IMR-90 (cell line): ENCODE measurements at regions not wholly inside any gene's neighbourhood (a gene's known extent, or its start where the extent isn't known, plus 50 kb on each side); places are given as distances from the start of the nearest gene placed in this dataset.

Experiments used
- ATAC-seq: fragments of 200-7000 bp; cut with Tn5 transposase; 2 replicates; pipeline ENCODE4 v1.9.1; 2020; ENCODE audit warnings: low read depth, mild to moderate bottlenecking, moderate library complexity
- BruUV-seq: library from RNA; stranded (reverse); fragments of 400-500 nt; replicated peaks from 2 replicates; lab custom pipeline; 2021; lab: Mats Ljungman, UMichigan
- CTCF ChIA-PET: fragments of 300-600 bp; formaldehyde crosslinking; extraction: SDS; loops from one replicate; lab custom pipeline; 2021; ENCODE audit warnings: antibody characterized with exemption; lab: Yijun Ruan, JAX
- POLR2A ChIA-PET: fragments of 300-600 bp; sonication (Branson Sonifier 250); formaldehyde crosslinking; loops from one replicate; lab custom pipeline; 2022; ENCODE audit warnings: antibody characterized with exemption; ENCODE audit not compliant: unreplicated experiment; lab: Charles Lee
- DNase-seq: peaks from one replicate; pipeline ENCODE4 v3.0.0; 2013
- H2AFZ ChIP-seq: replicated peaks from 2 replicates; pipeline ENCODE3; 2013; ENCODE audit warnings: low read length, mild to moderate bottlenecking; ENCODE audit not compliant: poor library complexity
- H2AK5ac ChIP-seq: 2 replicates; pipeline ENCODE4 v1.6.1; 2013; ENCODE audit warnings: low read depth, low read length, inconsistent platforms
- H2AK9ac ChIP-seq: replicated peaks from 2 replicates; pipeline ENCODE3; 2013; ENCODE audit warnings: mild to moderate bottlenecking, low read depth, low read length, moderate library complexity; ENCODE audit not compliant: poor library complexity
- H2BK120ac ChIP-seq: 2 replicates; pipeline ENCODE4 v1.6.1; 2013; ENCODE audit warnings: low read depth, low read length, inconsistent platforms
- H2BK15ac ChIP-seq: 3 replicates; pipeline ENCODE4 v1.6.1; 2013; ENCODE audit warnings: low read depth, low read length, inconsistent platforms
- H2BK20ac ChIP-seq: 2 replicates; pipeline ENCODE4 v1.6.1; 2013; ENCODE audit warnings: low read depth, mild to moderate bottlenecking, inconsistent platforms, low read length, moderate library complexity
- H2BK5ac ChIP-seq: 2 replicates; pipeline ENCODE4 v1.6.1; 2013; ENCODE audit warnings: mild to moderate bottlenecking, low read depth, low read length, inconsistent platforms; ENCODE audit not compliant: poor library complexity, severe bottlenecking
- H3K14ac ChIP-seq: replicated peaks from 2 replicates; pipeline ENCODE4 v1.6.1; 2013; ENCODE audit warnings: low read depth, low read length, inconsistent platforms
- H3K18ac ChIP-seq: 2 replicates; pipeline ENCODE4 v1.6.1; 2013; ENCODE audit warnings: low read depth, low read length, control low read depth
- H3K23ac ChIP-seq: 2 replicates; pipeline ENCODE4 v1.6.1; 2013; ENCODE audit warnings: low read depth, low read length, inconsistent platforms
- H3K27ac ChIP-seq: 2 replicates; pipeline ENCODE4 v1.5.1; 2013; ENCODE audit warnings: mild to moderate bottlenecking, control low read depth, low read length; ENCODE audit not compliant: insufficient read depth
- H3K27me3 ChIP-seq: 2 replicates; pipeline ENCODE4 v1.6.1; 2013; ENCODE audit warnings: low read length; ENCODE audit not compliant: control insufficient read depth, insufficient read depth
- H3K36me3 ChIP-seq: 2 replicates; pipeline ENCODE4 v1.6.1; 2013; ENCODE audit warnings: low read length, mixed read lengths; ENCODE audit not compliant: control insufficient read depth, insufficient read depth
- H3K4ac ChIP-seq: 2 replicates; pipeline ENCODE4 v1.6.1; 2013; ENCODE audit warnings: low read depth, low read length, inconsistent platforms
- H3K4me1 ChIP-seq: 2 replicates; pipeline ENCODE4 v1.6.1; 2013; ENCODE audit warnings: low read length, mixed read lengths; ENCODE audit not compliant: control insufficient read depth, insufficient read depth
- H3K4me2 ChIP-seq: 2 replicates; pipeline ENCODE4 v1.6.1; 2013; ENCODE audit warnings: low read depth, mild to moderate bottlenecking, control low read depth, low read length, moderate library complexity
- H3K4me3 ChIP-seq: 2 replicates; pipeline ENCODE4 v1.5.1; 2013; ENCODE audit warnings: low read depth, mild to moderate bottlenecking, control low read depth, low read length, moderate library complexity; ENCODE audit not compliant: insufficient read depth
- H3K56ac ChIP-seq: 2 replicates; pipeline ENCODE4 v1.6.1; 2013; ENCODE audit warnings: low read length, inconsistent platforms; ENCODE audit not compliant: insufficient read depth; ENCODE audit errors: extremely low read depth
- H3K79me1 ChIP-seq, 2 experiments: 2 replicates each; pipeline ENCODE4 v1.6.1; 2013; ENCODE audit warnings: low read length in 2 of 2, inconsistent platforms in 1 of 2, low read depth in 1 of 2
- H3K9ac ChIP-seq: 2 replicates; pipeline ENCODE4 v1.6.1; 2013; ENCODE audit warnings: low read depth, low read length, control low read depth
- H3K9me1 ChIP-seq: 2 replicates; pipeline ENCODE4 v1.6.1; 2013; ENCODE audit warnings: low read length, inconsistent platforms; ENCODE audit not compliant: insufficient read depth
- H3K9me3 ChIP-seq: 2 replicates; pipeline ENCODE4 v1.6.1; 2013; ENCODE audit warnings: low read length; ENCODE audit not compliant: control insufficient read depth, insufficient read depth
- H4K20me1 ChIP-seq: 2 replicates; pipeline ENCODE4 v1.6.1; 2013; ENCODE audit warnings: low read length, inconsistent platforms; ENCODE audit not compliant: insufficient read depth
- H4K5ac ChIP-seq: 2 replicates; pipeline ENCODE4 v1.6.1; 2013; ENCODE audit warnings: mild to moderate bottlenecking, low read depth, low read length, control low read depth
- H4K8ac ChIP-seq, 2 experiments: 2 replicates each; pipeline ENCODE4 v1.6.1; 2013; ENCODE audit warnings: low read depth in 2 of 2, low read length in 2 of 2, control low read depth in 1 of 2, inconsistent platforms in 1 of 2
- H4K91ac ChIP-seq: 2 replicates; pipeline ENCODE4 v1.6.1; 2013; ENCODE audit warnings: low read depth, low read length, inconsistent platforms; ENCODE audit not compliant: insufficient read depth
- BHLHE40 ChIP-seq: fragments of 150-350 bp; IDR thresholded peaks from 2 replicates; pipeline ENCODE4 v1.6.1; 2016; ENCODE audit warnings: mild to moderate bottlenecking, low read depth, low read length
- CEBPB ChIP-seq: IDR thresholded peaks from 2 replicates; pipeline ENCODE4 v1.6.1; 2012; ENCODE audit warnings: low read depth, low read length, improper control_type of control experiment
- CHD1 ChIP-seq: IDR thresholded peaks from 2 replicates; pipeline ENCODE4 v1.6.1; 2012; ENCODE audit warnings: low read depth, low read length, improper control_type of control experiment
- FOS ChIP-seq: fragments of 150-350 bp; IDR thresholded peaks from 2 replicates; pipeline ENCODE4 v1.6.1; 2016; ENCODE audit warnings: low read depth, low read length
- MAFK ChIP-seq: IDR thresholded peaks from 2 replicates; pipeline ENCODE4 v1.6.1; 2012; ENCODE audit warnings: low read depth, low read length, improper control_type of control experiment
- MAZ ChIP-seq: IDR thresholded peaks from 2 replicates; pipeline ENCODE4 v1.6.1; 2012; ENCODE audit warnings: low read depth, mild to moderate bottlenecking, low read length, improper control_type of control experiment, moderate library complexity, borderline replicate concordance
- MXI1 ChIP-seq: IDR thresholded peaks from 2 replicates; pipeline ENCODE4 v1.6.1; 2012; ENCODE audit warnings: low read depth, mild to moderate bottlenecking, low read length, moderate library complexity, borderline replicate concordance
- NFE2L2 ChIP-seq: fragments of 150-350 bp; IDR thresholded peaks from 2 replicates; pipeline ENCODE4 v1.6.1; 2016; ENCODE audit warnings: low read depth, mild to moderate bottlenecking, low read length
- POLR2A ChIP-seq: IDR thresholded peaks from 2 replicates; pipeline ENCODE4 v1.6.1; 2012; ENCODE audit warnings: mild to moderate bottlenecking, low read depth, low read length
- RAD21 ChIP-seq: IDR thresholded peaks from 2 replicates; pipeline ENCODE4 v1.6.1; 2012; ENCODE audit warnings: low read length, improper control_type of control experiment
- RCOR1 ChIP-seq: IDR thresholded peaks from 2 replicates; pipeline ENCODE4 v1.6.1; 2012; ENCODE audit warnings: mild to moderate bottlenecking, low read length, improper control_type of control experiment; ENCODE audit not compliant: insufficient replicate concordance
- RFX5 ChIP-seq: IDR thresholded peaks from 2 replicates; pipeline ENCODE4 v1.8.0; 2012; ENCODE audit warnings: low read depth, mild to moderate bottlenecking, low read length, moderate library complexity
- SMC3 ChIP-seq: fragments of 150-350 bp; IDR thresholded peaks from 2 replicates; pipeline ENCODE4 v1.6.1; 2016; ENCODE audit warnings: low read depth, mild to moderate bottlenecking, antibody characterized with exemption, low read length, moderate library complexity
- WGBS, 2 experiments: methylation state at CpG; one replicate each; pipeline versions ENCODE4 v1.1.5 to v1.1.7; 2013; ENCODE audit warnings: missing lambda C conversion rate in 2 of 2; ENCODE audit not compliant: insufficient read length in 1 of 2; ENCODE audit errors: extremely low coverage in 2 of 2; 5-methylcytosine and 5-hydroxymethylcytosine counted together
- dilution Hi-C: fragments of 300-500 bp; cut with HindIII; formaldehyde crosslinking; loops from one replicate; pipeline ENCODE4 v1.14.3; 2018; ENCODE audit warnings: low sequenced_read_pairs; ENCODE audit not compliant: unreplicated experiment
- in situ Hi-C: fragments of 300-500 bp; cut with MboI; formaldehyde crosslinking; loops from 3 replicates; pipeline ENCODE4 v1.14.3; 2019; ENCODE audit warnings: low sequenced_read_pairs, inconsistent platforms, mixed read lengths
- intact Hi-C: fragments of 100-400 bp; cut with micrococcal nuclease; formaldehyde crosslinking; loops from 2 replicates; pipeline ENCODE4 v1.10.0; 2022
- TF ChIP-seq, protein P1 (sequence below): fragments of 150-350 bp; IDR thresholded peaks from 2 replicates; pipeline ENCODE4 v1.6.1; 2017; ENCODE audit warnings: mild to moderate bottlenecking, antibody characterized with exemption, low read length, low read depth
- TF ChIP-seq, protein P2 (sequence below): conservative IDR thresholded peaks from 2 replicates; pipeline ENCODE4 v1.5.1; 2012; ENCODE audit warnings: mild to moderate bottlenecking, low read depth, low read length, improper control_type of control experiment
- TF ChIP-seq, protein P3 (sequence below): fragments of 150-350 bp; IDR thresholded peaks from 2 replicates; pipeline ENCODE4 v1.6.1; 2016; ENCODE audit warnings: low read depth, mild to moderate bottlenecking, low read length, moderate library complexity, borderline replicate concordance

DNA sequence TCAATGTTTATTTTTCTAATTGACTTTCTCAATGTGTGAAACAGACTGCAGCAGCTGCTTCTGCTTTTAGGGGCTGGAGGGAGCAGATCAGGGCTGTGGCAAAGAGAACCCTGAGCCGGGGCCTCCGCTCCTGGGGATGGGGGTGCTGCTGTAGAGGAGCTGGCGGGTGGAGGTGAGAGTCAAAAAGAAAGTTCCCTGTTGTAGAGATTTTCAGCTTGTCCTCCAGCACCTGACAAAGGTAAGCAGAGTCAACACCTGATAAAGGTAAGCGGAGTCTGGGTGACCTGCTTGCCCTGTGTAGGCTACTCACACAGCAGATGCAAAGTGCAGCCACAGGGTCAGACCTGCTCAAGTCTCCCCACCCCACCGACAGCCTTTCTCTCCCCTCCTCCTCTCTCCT, 252.4 kb upstream of the IRX1 start:
- H2BK20ac ChIP-seq = no peak overlapping the region
- in situ Hi-C loops (no loop called here), dilution Hi-C loops (no loop called here), intact Hi-C loops (no loop called here)
- H4K5ac ChIP-seq = no peak overlapping the region
- H4K8ac ChIP-seq = no peak overlapping the region
- no peaks in the 10 kb centered on the region for H3K79me1 ChIP-seq
- TF ChIP-seq SMC3 = no peak
- no peak for TF ChIP-seq POLR2A
- no peak for TF ChIP-seq BHLHE40
- TF ChIP-seq MXI1 = no peak
- TF ChIP-seq NFE2L2 = no peak
- no peak for TF ChIP-seq CHD1
- TF ChIP-seq CEBPB = no peak
- TF ChIP-seq, protein P1, sequence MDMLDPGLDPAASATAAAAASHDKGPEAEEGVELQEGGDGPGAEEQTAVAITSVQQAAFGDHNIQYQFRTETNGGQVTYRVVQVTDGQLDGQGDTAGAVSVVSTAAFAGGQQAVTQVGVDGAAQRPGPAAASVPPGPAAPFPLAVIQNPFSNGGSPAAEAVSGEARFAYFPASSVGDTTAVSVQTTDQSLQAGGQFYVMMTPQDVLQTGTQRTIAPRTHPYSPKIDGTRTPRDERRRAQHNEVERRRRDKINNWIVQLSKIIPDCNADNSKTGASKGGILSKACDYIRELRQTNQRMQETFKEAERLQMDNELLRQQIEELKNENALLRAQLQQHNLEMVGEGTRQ = no peak
- TF ChIP-seq RAD21 = no peak
- no peak for TF ChIP-seq RFX5
- TF ChIP-seq MAFK = no peak
- TF ChIP-seq, protein P2, sequence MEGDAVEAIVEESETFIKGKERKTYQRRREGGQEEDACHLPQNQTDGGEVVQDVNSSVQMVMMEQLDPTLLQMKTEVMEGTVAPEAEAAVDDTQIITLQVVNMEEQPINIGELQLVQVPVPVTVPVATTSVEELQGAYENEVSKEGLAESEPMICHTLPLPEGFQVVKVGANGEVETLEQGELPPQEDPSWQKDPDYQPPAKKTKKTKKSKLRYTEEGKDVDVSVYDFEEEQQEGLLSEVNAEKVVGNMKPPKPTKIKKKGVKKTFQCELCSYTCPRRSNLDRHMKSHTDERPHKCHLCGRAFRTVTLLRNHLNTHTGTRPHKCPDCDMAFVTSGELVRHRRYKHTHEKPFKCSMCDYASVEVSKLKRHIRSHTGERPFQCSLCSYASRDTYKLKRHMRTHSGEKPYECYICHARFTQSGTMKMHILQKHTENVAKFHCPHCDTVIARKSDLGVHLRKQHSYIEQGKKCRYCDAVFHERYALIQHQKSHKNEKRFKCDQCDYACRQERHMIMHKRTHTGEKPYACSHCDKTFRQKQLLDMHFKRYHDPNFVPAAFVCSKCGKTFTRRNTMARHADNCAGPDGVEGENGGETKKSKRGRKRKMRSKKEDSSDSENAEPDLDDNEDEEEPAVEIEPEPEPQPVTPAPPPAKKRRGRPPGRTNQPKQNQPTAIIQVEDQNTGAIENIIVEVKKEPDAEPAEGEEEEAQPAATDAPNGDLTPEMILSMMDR = no peak
- TF ChIP-seq, protein P3, sequence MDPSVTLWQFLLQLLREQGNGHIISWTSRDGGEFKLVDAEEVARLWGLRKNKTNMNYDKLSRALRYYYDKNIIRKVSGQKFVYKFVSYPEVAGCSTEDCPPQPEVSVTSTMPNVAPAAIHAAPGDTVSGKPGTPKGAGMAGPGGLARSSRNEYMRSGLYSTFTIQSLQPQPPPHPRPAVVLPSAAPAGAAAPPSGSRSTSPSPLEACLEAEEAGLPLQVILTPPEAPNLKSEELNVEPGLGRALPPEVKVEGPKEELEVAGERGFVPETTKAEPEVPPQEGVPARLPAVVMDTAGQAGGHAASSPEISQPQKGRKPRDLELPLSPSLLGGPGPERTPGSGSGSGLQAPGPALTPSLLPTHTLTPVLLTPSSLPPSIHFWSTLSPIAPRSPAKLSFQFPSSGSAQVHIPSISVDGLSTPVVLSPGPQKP = no peak
- TF ChIP-seq MAZ = no peak
- no peak for TF ChIP-seq RCOR1
- no peak for TF ChIP-seq FOS
- H3K4me1 ChIP-seq = no peaks in the 10 kb centered on the region
- no CpG with 5 or more reads among the region's 5 CpGs for WGBS, 2 experiments
- H3K36me3 ChIP-seq = no peaks in the 10 kb centered on the region
- no peak overlapping the region for H4K91ac ChIP-seq
- peaks cover 45% of the 10 kb centered on the region for H3K9me3 ChIP-seq
- no peak overlapping the region for H2BK5ac ChIP-seq
- H3K4me3 ChIP-seq = no peak overlapping the region
- no peak overlapping the region for H3K23ac ChIP-seq
- ChIA-PET POLR2A (no interaction called here), CTCF (no interaction called here)
- H3K27me3 ChIP-seq = no peaks in the 10 kb centered on the region
- H3K27ac ChIP-seq = no peak overlapping the region
- ATAC-seq = no peak
- no peak overlapping the region for H3K4ac ChIP-seq
- no peak overlapping the region for H3K18ac ChIP-seq
- no peak overlapping the region for H2AFZ ChIP-seq
- H2BK120ac ChIP-seq = no peak overlapping the region
- no peak overlapping the region for H2AK5ac ChIP-seq
- no peaks in the 10 kb centered on the region for H4K20me1 ChIP-seq
- H3K56ac ChIP-seq = no peak overlapping the region
- H3K9me1 ChIP-seq = no peaks in the 10 kb centered on the region
- no peak overlapping the region for H2BK15ac ChIP-seq
- no peak for DNase-seq
- no peak overlapping the region for H2AK9ac ChIP-seq
- no peak overlapping the region for H3K9ac ChIP-seq
- no peak overlapping the region for H3K14ac ChIP-seq
- H3K4me2 ChIP-seq = no peak overlapping the region
- no TSS peak for BruUV-seq
